H9 (cell line): ENCODE measurements at regions not wholly inside any gene's neighbourhood (a gene's known extent, or its start where the extent isn't known, plus 50 kb on each side); places are given as distances from the start of the nearest gene placed in this dataset.

ENCODE experiments used
- DNase-seq: peaks from one replicate; pipeline ENCODE4 v3.0.0-alpha.2; 2017
- H2AFZ ChIP-seq: one replicate; pipeline ENCODE4 v1.6.1; 2013; ENCODE audit warnings: mild to moderate bottlenecking, low read length, control low read depth, moderate library complexity
- H2AK5ac ChIP-seq: 2 replicates; pipeline ENCODE4 v1.6.1; 2013; ENCODE audit warnings: low read length, control low read depth, mixed read lengths; ENCODE audit not compliant: insufficient read length
- H2BK120ac ChIP-seq: one replicate; pipeline ENCODE4 v1.6.1; 2013; ENCODE audit warnings: low read depth, mild to moderate bottlenecking, low read length, control low read depth, inconsistent platforms; ENCODE audit not compliant: poor library complexity, severe bottlenecking
- H2BK12ac ChIP-seq: 2 replicates; pipeline ENCODE4 v1.6.1; 2013; ENCODE audit warnings: low read length, control low read depth, mixed read lengths, low read depth; ENCODE audit not compliant: insufficient read length
- H2BK15ac ChIP-seq: 2 replicates; pipeline ENCODE4 v1.6.1; 2013; ENCODE audit warnings: low read depth, low read length, control low read depth
- H2BK20ac ChIP-seq: one replicate; pipeline ENCODE4 v1.6.1; 2013; ENCODE audit warnings: low read depth, mild to moderate bottlenecking, low read length, control low read depth, inconsistent platforms; ENCODE audit not compliant: poor library complexity, severe bottlenecking
- H2BK5ac ChIP-seq: 2 replicates; pipeline ENCODE4 v1.6.1; 2013; ENCODE audit warnings: low read length, control low read depth, mixed read lengths; ENCODE audit not compliant: insufficient read length
- H3K14ac ChIP-seq: 2 replicates; pipeline ENCODE4 v1.6.1; 2013; ENCODE audit warnings: low read length, control low read depth; ENCODE audit not compliant: insufficient read depth
- H3K18ac ChIP-seq: 2 replicates; pipeline ENCODE4 v1.6.1; 2013; ENCODE audit warnings: low read depth, mild to moderate bottlenecking, mixed read lengths, low read length, control low read depth; ENCODE audit not compliant: insufficient read length
- H3K23ac ChIP-seq: 2 replicates; pipeline ENCODE4 v1.6.1; 2013; ENCODE audit warnings: low read length, control low read depth, mixed read lengths, low read depth; ENCODE audit not compliant: insufficient read length
- H3K23me2 ChIP-seq: 2 replicates; pipeline ENCODE4 v1.6.1; 2013; ENCODE audit warnings: low read depth, mild to moderate bottlenecking, mixed read lengths, low read length, control low read depth; ENCODE audit not compliant: insufficient read length, poor library complexity, severe bottlenecking
- H3K27ac ChIP-seq: 2 replicates; pipeline ENCODE4 v1.5.1; 2013; ENCODE audit warnings: low read length, control low read depth, mixed read lengths, low read depth; ENCODE audit not compliant: insufficient read length
- H3K27me3 ChIP-seq: 2 replicates; pipeline ENCODE4 v1.6.1; 2013; ENCODE audit warnings: low read length, control low read depth, inconsistent platforms; ENCODE audit not compliant: insufficient read depth
- H3K4ac ChIP-seq: 2 replicates; pipeline ENCODE4 v1.6.1; 2013; ENCODE audit warnings: low read depth, mild to moderate bottlenecking, control low read depth, inconsistent platforms, low read length, moderate library complexity
- H3K4me1 ChIP-seq: 2 replicates; pipeline ENCODE4 v1.6.1; 2013; ENCODE audit warnings: low read length, control low read depth, inconsistent platforms; ENCODE audit not compliant: insufficient read depth
- H3K4me2 ChIP-seq: 2 replicates; pipeline ENCODE4 v1.6.1; 2013; ENCODE audit warnings: low read length, control low read depth, mixed read lengths; ENCODE audit not compliant: insufficient read length, insufficient read depth
- H3K56ac ChIP-seq: 2 replicates; pipeline ENCODE4 v1.6.1; 2013; ENCODE audit warnings: low read depth, mild to moderate bottlenecking, mixed read lengths, low read length, control low read depth; ENCODE audit not compliant: insufficient read length
- H3K79me1 ChIP-seq: 2 replicates; pipeline ENCODE4 v1.6.1; 2013; ENCODE audit warnings: low read depth, mild to moderate bottlenecking, moderate library complexity, low read length, control low read depth, inconsistent platforms; ENCODE audit not compliant: insufficient read depth, poor library complexity, severe bottlenecking
- H3K79me2 ChIP-seq: 2 replicates; pipeline ENCODE4 v1.6.1; 2013; ENCODE audit warnings: low read length, control low read depth, inconsistent platforms; ENCODE audit not compliant: insufficient read depth
- H3K9ac ChIP-seq: 2 replicates; pipeline ENCODE4 v1.6.1; 2013; ENCODE audit warnings: low read length, control low read depth, mixed read lengths; ENCODE audit not compliant: insufficient read length; ENCODE audit errors: extremely low read depth
- H3K9me3 ChIP-seq: one replicate; pipeline ENCODE4 v1.6.1; 2013; ENCODE audit warnings: low read depth, low read length, inconsistent platforms; ENCODE audit not compliant: control insufficient read depth
- H3T11ph ChIP-seq: one replicate; pipeline ENCODE4 v1.6.1; 2013; ENCODE audit warnings: mild to moderate bottlenecking, low read length, control low read depth, inconsistent platforms
- H4K20me1 ChIP-seq: one replicate; pipeline ENCODE4 v1.6.1; 2013; ENCODE audit not compliant: control insufficient read depth, insufficient read length, insufficient read depth
- H4K5ac ChIP-seq: 2 replicates; pipeline ENCODE4 v1.6.1; 2013; ENCODE audit warnings: low read depth, mild to moderate bottlenecking, mixed read lengths, low read length, control low read depth; ENCODE audit not compliant: insufficient read length
- H4K8ac ChIP-seq: replicated peaks from 2 replicates; pipeline ENCODE4 v1.6.1; 2013; ENCODE audit warnings: low read length, control low read depth, mixed read lengths, low read depth; ENCODE audit not compliant: insufficient read length
- H4K91ac ChIP-seq: 2 replicates; pipeline ENCODE4 v1.6.1; 2013; ENCODE audit warnings: low read depth, mild to moderate bottlenecking, moderate library complexity, mixed read lengths, low read length, control low read depth; ENCODE audit not compliant: insufficient read length
- H3K27ac Mint-ChIP-seq, 3 experiments: 2 replicates in 2 of 3; 3 replicates in 1 of 3; pipeline ENCODE4 v1.8.0; 2020 to 2021; ENCODE audit warnings: mixed read lengths in 3 of 3, mild to moderate bottlenecking in 1 of 3, moderate library complexity in 1 of 3
- H3K27me3 Mint-ChIP-seq: 2 replicates; pipeline ENCODE4 v1.8.0; 2021; ENCODE audit warnings: low read depth, mild to moderate bottlenecking, moderate library complexity, mixed read lengths
- H3K36me3 Mint-ChIP-seq, 3 experiments: 2 replicates in 2 of 3; 3 replicates in 1 of 3; pipeline ENCODE4 v1.8.0; 2020 to 2021; ENCODE audit warnings: low read depth in 3 of 3, mixed read lengths in 3 of 3; ENCODE audit not compliant: insufficient read depth in 1 of 3
- H3K4me1 Mint-ChIP-seq, 2 experiments: 2 replicates each; pipeline ENCODE4 v1.8.0; 2020; ENCODE audit warnings: mixed read lengths in 2 of 2
- H3K4me3 Mint-ChIP-seq, 2 experiments: 2 replicates in 1 of 2; 3 replicates in 1 of 2; pipeline ENCODE4 v1.8.0; 2020 to 2021; ENCODE audit warnings: mild to moderate bottlenecking in 2 of 2, mixed read lengths in 2 of 2, moderate library complexity in 1 of 2
- H3K9me3 Mint-ChIP-seq, 2 experiments: 2 replicates in 1 of 2; 3 replicates in 1 of 2; pipeline ENCODE4 v1.8.0; 2020; ENCODE audit warnings: mild to moderate bottlenecking in 2 of 2, mixed read lengths in 2 of 2, moderate library complexity in 1 of 2
- WGBS: extraction: QIAGEN DNeasy Blood & Tissue Kit; methylation state at CpG from one replicate; pipeline ENCODE4 v1.1.7; 2013; ENCODE audit warnings: missing lambda C conversion rate, low lambda C conversion rate, mixed read lengths; ENCODE audit not compliant: insufficient read length; ENCODE audit errors: extremely low coverage; 5-methylcytosine and 5-hydroxymethylcytosine counted together
- TF ChIP-seq, protein P1 (sequence below): fragments of 200-600 bp; sonication (generic); conservative IDR thresholded peaks from 3 replicates; pipeline ENCODE4 v1.8.0; 2021; ENCODE audit warnings: antibody characterized with exemption, mild to moderate bottlenecking

GRCh38 chr1:198909973-198910372 is 271.1 kb downstream of the PTPRC start:
- Mint-ChIP-seq H3K4me1 (no peaks in the 10 kb centered on the region), H3K27me3 (no peaks in the 10 kb centered on the region), H3K9me3 (no peaks in the 10 kb centered on the region), H3K27ac (no peak overlapping the region; a peak in 1 of 7 replicates), H3K4me3 (no peak overlapping the region), H3K36me3 (no peaks in the 10 kb centered on the region)
- Histone ChIP-seq H3T11ph (no peak overlapping the region), H3K14ac (no peak overlapping the region), H3K23ac (no peak overlapping the region), H3K4ac (no peak overlapping the region), H3K27ac (no peak overlapping the region), H2AK5ac (no peak overlapping the region), H3K56ac (no peak overlapping the region), H4K20me1 (no peaks in the 10 kb centered on the region), H2AFZ (no peak overlapping the region), H3K79me1 (no peaks in the 10 kb centered on the region), H3K79me2 (no peaks in the 10 kb centered on the region), H2BK20ac (no peak overlapping the region), H4K8ac (no peak overlapping the region), H2BK12ac (no peak overlapping the region), H4K91ac (no peak overlapping the region), H2BK15ac (no peak overlapping the region), H3K4me1 (no peaks in the 10 kb centered on the region), H3K23me2 (no peaks in the 10 kb centered on the region), H3K9me3 (no peaks in the 10 kb centered on the region), H2BK120ac (no peak overlapping the region), H4K5ac (no peak overlapping the region), H3K27me3 (no peaks in the 10 kb centered on the region), H3K9ac (no peak overlapping the region), H3K18ac (no peak overlapping the region), H2BK5ac (no peak overlapping the region), H3K4me2 (no peak overlapping the region)
- DNase-seq: no peak
- WGBS: no CpG with 5 or more reads among the region's 2 CpGs
- TF ChIP-seq, protein P1, sequence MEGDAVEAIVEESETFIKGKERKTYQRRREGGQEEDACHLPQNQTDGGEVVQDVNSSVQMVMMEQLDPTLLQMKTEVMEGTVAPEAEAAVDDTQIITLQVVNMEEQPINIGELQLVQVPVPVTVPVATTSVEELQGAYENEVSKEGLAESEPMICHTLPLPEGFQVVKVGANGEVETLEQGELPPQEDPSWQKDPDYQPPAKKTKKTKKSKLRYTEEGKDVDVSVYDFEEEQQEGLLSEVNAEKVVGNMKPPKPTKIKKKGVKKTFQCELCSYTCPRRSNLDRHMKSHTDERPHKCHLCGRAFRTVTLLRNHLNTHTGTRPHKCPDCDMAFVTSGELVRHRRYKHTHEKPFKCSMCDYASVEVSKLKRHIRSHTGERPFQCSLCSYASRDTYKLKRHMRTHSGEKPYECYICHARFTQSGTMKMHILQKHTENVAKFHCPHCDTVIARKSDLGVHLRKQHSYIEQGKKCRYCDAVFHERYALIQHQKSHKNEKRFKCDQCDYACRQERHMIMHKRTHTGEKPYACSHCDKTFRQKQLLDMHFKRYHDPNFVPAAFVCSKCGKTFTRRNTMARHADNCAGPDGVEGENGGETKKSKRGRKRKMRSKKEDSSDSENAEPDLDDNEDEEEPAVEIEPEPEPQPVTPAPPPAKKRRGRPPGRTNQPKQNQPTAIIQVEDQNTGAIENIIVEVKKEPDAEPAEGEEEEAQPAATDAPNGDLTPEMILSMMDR: no peak
